Upper lobe of left lung (tissue), 6 donors: ENCODE measurements at regions not wholly inside any gene's neighbourhood (a gene's known extent, or its start where the extent isn't known, plus 50 kb on each side); places are given as distances from the start of the nearest gene placed in this dataset.

Source experiments
- ATAC-seq, 2 donors: fragments of 200-7000 bp; cut with Tn5 transposase; one replicate each; pipeline ENCODE4 v1.9.1; 2022; ENCODE audit warnings: mild to moderate bottlenecking in 2 of 2, moderate library complexity in 2 of 2; ENCODE audit not compliant: low FRiP score in 2 of 2
- DNase-seq, 2 donors: peaks; one replicate each; pipeline ENCODE4 v3.0.0-alpha.2; 2019 to 2020
- H3K27ac ChIP-seq, 4 donors: fragments of 200-600 bp; sonication (generic); one replicate each; pipeline ENCODE4 v1.5.1; 2016 to 2019
- H3K27me3 ChIP-seq, 4 donors: fragments of 200-600 bp; sonication (generic); one replicate each; pipeline ENCODE4 v1.5.1; 2017 to 2019
- H3K36me3 ChIP-seq, 4 donors: fragments of 200-600 bp; sonication (generic); one replicate each; pipeline ENCODE4 v1.5.1; 2016 to 2019
- H3K4me1 ChIP-seq, 4 donors: fragments of 200-600 bp; sonication (generic); one replicate each; pipeline ENCODE4 v1.5.1; 2018 to 2019
- H3K4me3 ChIP-seq, 4 donors: fragments of 200-600 bp; sonication (generic); one replicate each; pipeline ENCODE4 v1.5.1; 2017 to 2019; ENCODE audit warnings: mild to moderate bottlenecking in 2 of 4, moderate library complexity in 1 of 4
- H3K9me3 ChIP-seq, 4 donors: fragments of 200-600 bp; sonication (generic); one replicate each; pipeline ENCODE4 v1.5.1; 2018 to 2019
- CTCF ChIP-seq, 6 experiments: fragments of 450-650 bp in 4 of 6; fragments of 200-600 bp in 2 of 6; sonication (generic) in 2 of 6; IDR thresholded peaks; one replicate each; pipeline ENCODE4 v1.5.1; 2016 to 2019; ENCODE audit warnings: antibody characterized with exemption in 6 of 6
- EP300 ChIP-seq, 4 donors: sonication (generic); formaldehyde crosslinking; IDR thresholded peaks; one replicate each; pipeline ENCODE4 v1.5.1; 2017; ENCODE audit warnings: antibody characterized with exemption in 4 of 4, control low read depth in 2 of 4
- POLR2A ChIP-seq, 4 donors: fragments of 450-650 bp; IDR thresholded peaks; one replicate each; pipeline ENCODE4 v1.5.1; 2016 to 2017; ENCODE audit warnings: antibody characterized with exemption in 4 of 4, mild to moderate bottlenecking in 2 of 4
- POLR2AphosphoS5 ChIP-seq, 2 donors: sonication (generic); formaldehyde crosslinking; IDR thresholded peaks; one replicate each; pipeline ENCODE4 v1.5.1; 2017; ENCODE audit warnings: antibody characterized with exemption in 2 of 2
- WGBS, 2 donors: methylation state at CpG; one replicate each; pipeline ENCODE4 v1.1.5; 2017 to 2018; 5-methylcytosine and 5-hydroxymethylcytosine counted together
- donor health status: DM: no; HTN: no; CAD: no; lungs with moderate emphysema.
- donor health status: DM: no; HTN: yes; CAD: no; lungs with severe emphysema.

- WGBS, 2 donors: 90 to 91% methylated on average over 6 of the region's 6 CpGs
Observed at GRCh38 chr2:204473224-204473623, 72.1 kb upstream of the PARD3B start.

GRCh38 chr2:204475399-204475798, 69.9 kb upstream of the PARD3B start:
- H3K36me3 ChIP-seq: no peaks in the 10 kb centered on the region
- DNase-seq (no peak), ATAC-seq (no peak)
- no peaks in the 10 kb centered on the region for H3K4me1 ChIP-seq
- no peak overlapping the region for H3K27ac ChIP-seq
- no peaks in the 10 kb centered on the region for H3K9me3 ChIP-seq
- H3K4me3 ChIP-seq: no peak overlapping the region
- TF ChIP-seq POLR2A (IDR thresholded peaks at IDR 0.05) (no peak), EP300 (IDR thresholded peaks at IDR 0.05) (no peak), POLR2AphosphoS5 (IDR thresholded peaks at IDR 0.05) (no peak), CTCF (IDR thresholded peaks at IDR 0.05) (no peak)
- H3K27me3 ChIP-seq: no peaks in the 10 kb centered on the region
- 80 to 83% methylated on average over 5 of the region's 5 CpGs for WGBS, 2 donors

More at GRCh38 chr2:204473224-204473623, 72.1 kb upstream of the PARD3B start:
- DNase-seq (no peak), ATAC-seq (no peak)
- Histone ChIP-seq H3K36me3 (no peaks in the 10 kb centered on the region), H3K4me1 (no peaks in the 10 kb centered on the region), H3K4me3 (no peak overlapping the region), H3K27ac (no peak overlapping the region), H3K9me3 (no peaks in the 10 kb centered on the region), H3K27me3 (no peaks in the 10 kb centered on the region)
- TF ChIP-seq CTCF (IDR thresholded peaks at IDR 0.05) (no peak), POLR2A (IDR thresholded peaks at IDR 0.05) (no peak), POLR2AphosphoS5 (IDR thresholded peaks at IDR 0.05) (no peak), EP300 (IDR thresholded peaks at IDR 0.05) (no peak)

- DNase-seq: no peak
- Histone ChIP-seq H3K27ac (no peak overlapping the region), H3K4me1 (no peaks in the 10 kb centered on the region), H3K36me3 (no peaks in the 10 kb centered on the region), H3K4me3 (no peak overlapping the region), H3K27me3 (no peaks in the 10 kb centered on the region), H3K9me3 (no peaks in the 10 kb centered on the region)
- TF ChIP-seq POLR2A (IDR thresholded peaks at IDR 0.05) (no peak), CTCF (IDR thresholded peaks at IDR 0.05) (no peak)
- WGBS, 2 donors: 86 to 89% methylated on average over 4 of the region's 4 CpGs
- ATAC-seq: no peak
Observed at GRCh38 chr2:204477358-204477950, 67.8 kb upstream of the PARD3B start.

GRCh38 chr2:204479557-204479956, 65.7 kb upstream of the PARD3B start:
- TF ChIP-seq POLR2A (IDR thresholded peaks at IDR 0.05) (no peak), CTCF (IDR thresholded peaks at IDR 0.05) (no peak), POLR2AphosphoS5 (IDR thresholded peaks at IDR 0.05) (no peak), EP300 (IDR thresholded peaks at IDR 0.05) (no peak)
- WGBS, 2 donors: 69 to 77% methylated on average over 4 of the region's 4 CpGs
- no peaks in the 10 kb centered on the region for H3K4me1 ChIP-seq
- H3K4me3 ChIP-seq: no peak overlapping the region
- ATAC-seq: no peak
- DNase-seq: no peak
- H3K9me3 ChIP-seq: no peaks in the 10 kb centered on the region
- no peaks in the 10 kb centered on the region for H3K27me3 ChIP-seq
- no peak overlapping the region for H3K27ac ChIP-seq
- H3K36me3 ChIP-seq: no peaks in the 10 kb centered on the region

GRCh38 chr2:204480676-204481075, 64.6 kb upstream of the PARD3B start:
- DNase-seq: no peak

More at GRCh38 chr2:204480676-204481075, 64.6 kb upstream of the PARD3B start:
- Histone ChIP-seq H3K9me3 (no peaks in the 10 kb centered on the region), H3K27me3 (no peaks in the 10 kb centered on the region), H3K27ac (no peak overlapping the region), H3K4me1 (no peaks in the 10 kb centered on the region), H3K36me3 (no peaks in the 10 kb centered on the region), H3K4me3 (no peak overlapping the region)
- ATAC-seq: no peak
- TF ChIP-seq POLR2A (IDR thresholded peaks at IDR 0.05): no peak
- no peak for TF ChIP-seq CTCF (IDR thresholded peaks at IDR 0.05)
- TF ChIP-seq POLR2AphosphoS5 (IDR thresholded peaks at IDR 0.05): no peak
